Central memory CD8-positive, alpha-beta T cell (primary cell): ENCODE measurements at regions not wholly inside any gene's neighbourhood (a gene's known extent, or its start where the extent isn't known, plus 50 kb on each side); places are given as distances from the start of the nearest gene placed in this dataset.
"Not testable (repeated sequence)": the region's sequence is repeated elsewhere in the genome, so short reads cannot be mapped to it uniquely, and the experiment has no call there.

Source experiments
- ATAC-seq: fragments of 150-1000 bp; cut with Tn5 transposase; replicated peaks from 2 replicates; pipeline ENCODE4 v1.10.0; 2022; ENCODE audit warnings: mild to moderate bottlenecking, moderate FRiP score, moderate number of reproducible peaks; ENCODE audit not compliant: poor library complexity, severe bottlenecking; ENCODE audit errors: extremely low read depth
- DNase-seq, 2 donors: peaks; one replicate each; pipeline ENCODE4 v3.0.0; 2021; ENCODE audit warnings: low spot score in 2 of 2
- H3K27ac Mint-ChIP-seq: one replicate; pipeline ENCODE4 v1.8.0; 2022; ENCODE audit warnings: low read depth, mild to moderate bottlenecking, moderate library complexity, mixed read lengths
- H3K27me3 Mint-ChIP-seq: one replicate; pipeline ENCODE4 v1.8.0; 2022; ENCODE audit warnings: mixed read lengths
- H3K36me3 Mint-ChIP-seq: one replicate; pipeline ENCODE4 v1.8.0; 2022; ENCODE audit warnings: mild to moderate bottlenecking, moderate library complexity, mixed read lengths; ENCODE audit not compliant: insufficient read depth
- H3K4me1 Mint-ChIP-seq: one replicate; pipeline ENCODE4 v1.8.0; 2022; ENCODE audit warnings: mixed read lengths
- H3K4me3 Mint-ChIP-seq: one replicate; pipeline ENCODE4 v1.8.0; 2022; ENCODE audit warnings: mild to moderate bottlenecking, moderate library complexity, mixed read lengths
- H3K9me3 Mint-ChIP-seq: one replicate; pipeline ENCODE4 v1.8.0; 2022; ENCODE audit warnings: mixed read lengths

DNA sequence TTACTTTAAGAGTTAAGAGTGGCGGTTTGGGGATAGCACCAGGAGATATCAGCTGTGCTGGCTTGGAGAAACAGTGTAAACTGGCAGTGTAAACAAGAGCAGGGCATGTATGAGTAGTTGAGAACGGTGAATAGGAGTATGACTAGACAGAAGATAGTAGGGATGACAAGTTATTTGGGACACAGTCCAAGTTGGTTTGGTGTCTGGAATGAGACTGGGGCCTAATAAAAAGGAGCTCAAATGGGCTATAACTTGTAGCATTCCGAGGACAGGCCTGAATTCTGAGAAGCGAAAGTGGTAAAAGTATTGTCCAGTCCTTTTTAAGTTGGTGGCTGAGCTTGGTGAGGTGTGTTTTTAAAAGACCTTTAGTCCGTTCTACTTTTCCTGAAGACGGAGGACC, 883.9 kb upstream of the CITED2 start:
- H3K27ac Mint-ChIP-seq, H3K9me3 Mint-ChIP-seq, ATAC-seq, H3K4me3 Mint-ChIP-seq, DNase-seq, H3K4me1 Mint-ChIP-seq, H3K36me3 Mint-ChIP-seq: not testable (repeated sequence)
- H3K27me3 Mint-ChIP-seq, result peaks cover 30% of the 10 kb centered on the region

DNA sequence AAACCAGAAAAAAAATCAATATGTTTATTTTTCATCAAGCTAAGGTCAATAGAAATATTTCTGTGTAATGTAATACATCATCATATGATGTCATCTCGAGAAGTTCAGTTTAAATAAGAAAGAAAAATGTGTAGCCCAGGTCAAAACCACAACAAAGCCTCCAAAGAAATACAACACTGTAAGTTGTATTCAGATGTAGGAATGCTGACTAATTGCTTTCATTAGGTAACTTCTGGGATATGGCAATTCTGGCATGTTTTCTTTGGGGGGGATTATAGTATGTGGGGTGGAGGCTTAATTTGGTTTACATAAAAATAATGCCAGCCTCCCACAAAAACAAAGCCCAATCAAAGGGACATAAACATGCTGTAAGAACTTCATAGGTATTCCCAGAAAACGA, 881.8 kb upstream of the CITED2 start:
- Mint-ChIP-seq H3K4me1 (no peaks in the 10 kb centered on the region), H3K4me3 (no peak overlapping the region), H3K9me3 (no peaks in the 10 kb centered on the region), H3K36me3 (no peaks in the 10 kb centered on the region), H3K27me3 (peaks cover 29% of the 10 kb centered on the region), H3K27ac (no peak overlapping the region)
- DNase-seq (no peak), ATAC-seq (no peak)

DNA sequence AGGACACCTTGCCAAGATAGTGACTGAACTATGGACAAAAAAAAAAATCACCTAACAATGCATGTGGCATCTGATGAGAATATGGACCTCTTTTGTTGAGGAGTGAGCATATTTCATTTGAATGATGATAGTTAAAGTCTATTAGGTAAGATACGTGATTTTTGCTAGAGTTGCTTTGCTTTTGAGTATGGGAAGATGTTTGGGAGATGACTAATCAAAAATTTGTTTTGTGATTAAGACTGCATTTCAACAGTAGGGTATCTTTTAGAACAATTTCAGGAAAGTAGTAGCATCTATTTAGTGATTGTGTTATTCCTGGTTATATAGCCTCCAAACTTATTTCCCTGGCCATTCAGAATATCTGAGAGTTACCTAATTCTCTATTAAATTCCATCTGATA, 878.6 kb upstream of the CITED2 start:
- no peak overlapping the region for H3K4me3 Mint-ChIP-seq
- DNase-seq, result no peak
- ATAC-seq, result no peak

DNA sequence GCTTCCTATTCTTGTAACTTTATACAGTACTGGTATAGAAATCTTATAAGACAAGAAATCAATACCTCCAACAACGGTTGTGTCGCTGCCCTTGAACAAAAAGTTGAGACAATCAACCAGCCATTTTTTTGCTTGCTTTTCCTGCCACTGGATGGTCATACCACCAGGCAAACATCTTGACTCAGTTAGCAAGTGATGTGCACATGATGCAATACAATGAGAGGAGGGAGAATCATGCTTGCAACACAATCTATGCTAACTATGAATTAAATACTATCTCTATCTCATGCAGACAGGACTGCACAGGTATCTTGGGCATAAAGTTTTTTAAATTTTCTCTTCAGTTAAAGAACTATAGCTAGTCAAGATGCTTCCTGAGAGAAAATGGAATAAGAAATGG, 877.7 kb upstream of the CITED2 start:
- no peaks in the 10 kb centered on the region for H3K9me3 Mint-ChIP-seq
- ATAC-seq (no peak), DNase-seq (no peak)
- no peaks in the 10 kb centered on the region for H3K36me3 Mint-ChIP-seq
- no peaks in the 10 kb centered on the region for H3K4me1 Mint-ChIP-seq
- H3K4me3 Mint-ChIP-seq, result no peak overlapping the region
- peaks cover 18% of the 10 kb centered on the region for H3K27me3 Mint-ChIP-seq
- no peak overlapping the region for H3K27ac Mint-ChIP-seq

More for the DNA sequence above, 878.6 kb upstream of the CITED2 start:
- H3K27ac Mint-ChIP-seq, result no peak overlapping the region
- peaks cover 18% of the 10 kb centered on the region for H3K27me3 Mint-ChIP-seq
- H3K4me1 Mint-ChIP-seq, result no peaks in the 10 kb centered on the region
- no peaks in the 10 kb centered on the region for H3K9me3 Mint-ChIP-seq
- no peaks in the 10 kb centered on the region for H3K36me3 Mint-ChIP-seq

DNA sequence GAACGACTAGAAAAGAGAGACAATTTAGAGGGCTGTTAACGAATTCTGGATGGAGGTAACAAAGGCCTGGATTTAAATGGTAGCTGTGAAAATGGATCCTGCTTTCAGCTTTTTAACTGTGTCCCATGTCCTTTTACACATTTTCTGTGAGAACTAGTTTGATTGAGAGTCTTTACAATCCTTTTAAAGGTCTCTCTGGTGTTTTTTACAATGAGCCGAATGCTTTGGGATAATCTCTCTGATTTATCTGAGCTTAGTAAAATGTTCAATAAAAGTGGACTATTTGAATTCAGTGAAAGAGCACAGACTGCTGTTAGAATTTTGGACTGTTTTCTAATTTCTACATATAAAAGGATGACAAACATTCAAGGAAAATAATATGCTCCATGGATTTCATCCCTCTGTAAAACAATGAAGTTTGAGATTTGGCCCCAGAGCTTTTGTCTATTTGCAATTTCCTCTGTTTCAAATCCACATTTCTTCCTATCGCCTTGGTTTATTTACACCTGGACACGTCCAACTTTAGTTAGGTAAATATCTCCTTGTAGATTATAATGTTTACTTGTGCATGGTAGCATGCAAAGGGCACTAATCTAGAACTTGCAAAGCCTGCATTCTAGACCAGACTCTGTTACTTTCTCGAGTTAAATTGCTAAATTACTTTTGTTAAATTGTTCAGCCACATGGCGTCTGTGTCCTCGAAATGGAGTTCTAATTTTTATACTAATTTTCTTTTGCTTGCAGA, 871.0 kb upstream of the CITED2 start:
- no peaks in the 10 kb centered on the region for H3K9me3 Mint-ChIP-seq
- no peak overlapping the region for H3K27ac Mint-ChIP-seq
- no peaks in the 10 kb centered on the region for H3K36me3 Mint-ChIP-seq
- no peak for ATAC-seq
- no peaks in the 10 kb centered on the region for H3K27me3 Mint-ChIP-seq
- no peaks in the 10 kb centered on the region for H3K4me1 Mint-ChIP-seq
- H3K4me3 Mint-ChIP-seq, result no peak overlapping the region
- no peak for DNase-seq

DNA sequence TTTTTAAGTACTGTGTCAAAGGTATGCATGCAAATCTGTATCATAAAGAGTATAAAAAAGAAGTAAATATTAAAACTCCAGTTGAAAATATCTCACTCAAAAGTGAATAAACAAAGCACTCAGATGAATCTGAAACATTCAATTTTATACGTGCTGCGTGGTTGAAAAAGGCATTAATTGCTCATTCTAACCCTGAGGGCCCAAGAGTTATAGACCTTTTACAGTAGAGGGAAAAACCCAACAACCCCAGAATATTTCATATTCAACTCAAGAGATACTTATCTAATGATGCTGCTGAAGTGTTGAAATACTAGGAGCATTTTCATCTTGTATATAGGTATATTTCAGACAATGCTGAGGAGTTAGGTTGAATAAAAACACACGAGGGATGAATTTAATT, 862.8 kb upstream of the CITED2 start:
- H3K4me3 Mint-ChIP-seq, result no peak overlapping the region
- H3K27ac Mint-ChIP-seq, result no peak overlapping the region
- peaks cover 6% of the 10 kb centered on the region for H3K9me3 Mint-ChIP-seq
- no peaks in the 10 kb centered on the region for H3K36me3 Mint-ChIP-seq
- no peaks in the 10 kb centered on the region for H3K27me3 Mint-ChIP-seq
- no peak for DNase-seq
- no peaks in the 10 kb centered on the region for H3K4me1 Mint-ChIP-seq
- ATAC-seq, result no peak

DNA sequence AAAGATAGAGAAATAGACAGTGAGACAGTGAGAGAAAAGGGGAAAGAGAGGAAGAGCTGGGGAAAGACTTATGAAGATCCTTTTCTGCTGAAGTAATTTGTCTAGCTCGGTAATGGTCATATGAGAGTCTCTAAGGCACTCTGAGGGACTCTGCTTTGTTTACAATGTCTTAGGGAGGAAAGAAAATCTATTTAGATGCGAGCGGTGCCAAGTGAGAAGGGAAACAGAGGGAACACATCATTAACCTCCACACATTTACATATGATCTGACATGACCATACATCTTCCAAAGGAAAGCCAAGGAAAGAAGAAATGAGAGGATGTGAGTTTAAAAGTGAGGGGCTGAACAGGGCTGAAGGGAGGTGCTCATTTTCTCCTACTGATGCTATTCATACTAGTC, 862.3 kb upstream of the CITED2 start:
- H3K4me3 Mint-ChIP-seq, result no peak overlapping the region
- H3K27ac Mint-ChIP-seq, result no peak overlapping the region
- H3K4me1 Mint-ChIP-seq, result no peaks in the 10 kb centered on the region
- no peak for ATAC-seq
- no peaks in the 10 kb centered on the region for H3K27me3 Mint-ChIP-seq
- H3K36me3 Mint-ChIP-seq, result no peaks in the 10 kb centered on the region
- no peak for DNase-seq
- H3K9me3 Mint-ChIP-seq, result peaks cover 6% of the 10 kb centered on the region

DNA sequence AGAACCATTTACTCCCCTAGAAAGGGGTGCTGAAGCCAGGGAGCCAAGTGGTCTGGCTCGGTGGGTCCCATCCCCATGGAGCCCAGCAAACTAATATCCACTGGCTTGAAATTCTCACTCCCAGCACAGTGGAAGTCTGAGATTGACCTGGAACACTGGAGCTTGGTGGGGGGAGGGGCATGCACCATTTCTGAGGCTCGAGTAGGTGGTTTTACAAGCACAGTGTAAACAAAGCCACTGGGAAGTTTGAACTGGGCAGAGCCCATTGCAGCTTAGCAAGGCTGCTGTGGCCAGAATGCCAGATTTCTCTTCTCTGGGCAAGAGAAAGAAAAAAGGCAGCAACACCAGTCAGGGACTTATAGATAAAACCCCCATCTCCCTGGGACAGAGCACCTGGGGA, 855.8 kb upstream of the CITED2 start:
- no peaks in the 10 kb centered on the region for H3K36me3 Mint-ChIP-seq

DNA sequence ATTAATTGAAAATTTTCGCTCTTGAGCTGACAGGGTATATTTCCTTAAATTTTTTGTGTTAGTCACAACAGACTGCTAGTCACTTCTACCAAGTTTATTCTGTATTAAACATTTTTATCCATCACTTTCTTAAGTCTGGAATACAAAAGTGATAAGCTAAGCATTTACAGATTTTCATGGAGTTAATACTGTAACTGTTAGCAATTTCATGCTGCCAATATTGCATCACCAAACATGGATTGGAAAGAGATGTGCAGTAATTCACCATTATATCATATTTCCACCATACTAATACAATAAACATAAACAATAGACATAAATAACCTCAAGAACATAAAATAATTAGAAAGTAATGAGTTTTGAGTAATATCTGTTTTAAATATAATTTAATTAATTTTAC, 854.0 kb upstream of the CITED2 start:
- Mint-ChIP-seq H3K36me3 (no peaks in the 10 kb centered on the region), H3K27ac (no peak overlapping the region), H3K9me3 (peaks cover 14% of the 10 kb centered on the region), H3K4me1 (no peaks in the 10 kb centered on the region), H3K4me3 (no peak overlapping the region), H3K27me3 (peaks cover 11% of the 10 kb centered on the region)
- ATAC-seq, result no peak
- no peak for DNase-seq

More for the DNA sequence above, 855.8 kb upstream of the CITED2 start:
- Mint-ChIP-seq H3K4me1 (no peaks in the 10 kb centered on the region), H3K27me3 (peaks cover 11% of the 10 kb centered on the region), H3K4me3 (no peak overlapping the region), H3K27ac (no peak overlapping the region), H3K9me3 (peaks cover 19% of the 10 kb centered on the region)
- no peak for DNase-seq
- no peak for ATAC-seq

DNA sequence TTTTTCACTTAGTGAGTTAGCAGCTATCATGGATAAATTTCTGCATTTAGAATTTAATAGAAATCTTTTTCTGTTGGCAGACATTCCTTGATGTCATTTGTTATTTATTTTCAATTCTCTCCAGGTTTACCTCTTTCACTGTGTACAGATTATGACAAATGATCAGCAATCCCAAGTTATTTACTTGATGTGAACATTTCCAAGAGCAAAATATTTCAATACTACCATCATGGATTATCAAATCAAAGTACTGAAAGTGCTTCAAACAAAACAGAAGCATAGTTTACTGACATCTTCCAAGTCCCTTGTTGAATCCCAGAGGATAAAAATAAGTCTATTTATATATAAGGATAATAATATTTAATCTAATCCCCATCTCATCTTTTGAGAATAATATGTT, 852.2 kb upstream of the CITED2 start:
- ATAC-seq, result no peak
- peaks cover 11% of the 10 kb centered on the region for H3K27me3 Mint-ChIP-seq

DNA sequence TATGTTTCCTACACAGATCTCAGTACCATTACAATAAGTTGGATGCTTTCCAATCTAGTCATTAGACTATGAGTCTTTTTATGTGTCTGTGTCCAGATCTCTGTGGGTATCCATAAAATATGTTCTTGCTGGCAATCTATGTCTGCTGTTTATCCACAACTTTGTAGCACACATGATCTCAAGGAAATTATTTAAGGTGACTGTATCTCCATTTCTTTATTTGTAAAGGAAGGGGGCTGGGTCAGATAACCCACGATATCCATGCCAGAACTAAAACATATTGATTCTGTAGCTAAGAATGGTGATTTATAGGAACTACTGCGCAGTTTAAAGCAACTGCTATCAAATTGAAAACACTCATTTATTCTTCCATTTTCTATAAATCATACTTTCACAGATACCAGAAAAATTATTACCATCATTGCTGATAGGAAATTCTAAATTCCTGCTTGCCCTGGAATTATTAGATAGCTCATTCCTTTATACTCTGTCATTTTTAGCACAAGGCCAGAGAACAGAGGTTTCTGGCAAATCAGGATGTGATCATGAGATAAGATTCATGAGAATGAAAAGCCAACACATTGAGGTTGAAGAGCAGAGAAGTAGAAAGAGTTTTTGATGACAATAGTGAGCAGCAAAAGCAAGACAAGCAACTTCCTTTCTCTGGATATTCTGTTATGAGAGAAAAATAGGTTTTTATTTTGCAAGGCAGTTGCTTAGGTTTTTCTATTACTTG, 851.4 kb upstream of the CITED2 start:
- H3K4me1 Mint-ChIP-seq, result no peaks in the 10 kb centered on the region
- ATAC-seq (no peak), DNase-seq (no peak)
- H3K36me3 Mint-ChIP-seq, result no peaks in the 10 kb centered on the region
- H3K27me3 Mint-ChIP-seq, result peaks cover 11% of the 10 kb centered on the region
- H3K27ac Mint-ChIP-seq, result no peak overlapping the region
- no peak overlapping the region for H3K4me3 Mint-ChIP-seq
- H3K9me3 Mint-ChIP-seq, result peaks cover 8% of the 10 kb centered on the region

More for the DNA sequence above, 852.2 kb upstream of the CITED2 start:
- no peak for DNase-seq
- H3K27ac Mint-ChIP-seq, result no peak overlapping the region
- no peaks in the 10 kb centered on the region for H3K36me3 Mint-ChIP-seq
- H3K4me1 Mint-ChIP-seq, result no peaks in the 10 kb centered on the region
- peaks cover 14% of the 10 kb centered on the region for H3K9me3 Mint-ChIP-seq
- H3K4me3 Mint-ChIP-seq, result no peak overlapping the region

DNA sequence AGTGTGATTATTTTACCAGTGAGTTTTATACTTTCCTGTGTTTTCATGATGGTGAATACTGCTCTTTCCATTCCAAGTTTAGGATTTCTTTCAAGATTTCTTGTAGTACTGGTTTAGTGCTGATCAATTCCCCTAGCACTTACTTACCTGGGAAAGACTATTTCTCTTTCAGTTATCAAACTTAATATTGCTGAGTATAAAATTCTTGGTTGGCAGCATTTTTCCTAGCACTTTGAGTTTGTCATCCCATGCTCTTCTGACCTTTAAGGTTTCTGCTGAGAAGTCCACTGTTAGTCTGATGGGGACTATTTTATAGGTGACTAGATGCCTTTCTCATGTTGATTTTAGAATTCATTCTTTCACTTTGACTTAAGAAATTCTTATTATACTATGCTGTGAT, 842.8 kb upstream of the CITED2 start:
- H3K4me3 Mint-ChIP-seq, result no peak overlapping the region
- ATAC-seq (no peak), DNase-seq (no peak)
- H3K36me3 Mint-ChIP-seq, result no peaks in the 10 kb centered on the region
- H3K27me3 Mint-ChIP-seq, result no peaks in the 10 kb centered on the region
- H3K9me3 Mint-ChIP-seq, result peaks cover 18% of the 10 kb centered on the region
- no peak overlapping the region for H3K27ac Mint-ChIP-seq
- no peaks in the 10 kb centered on the region for H3K4me1 Mint-ChIP-seq

DNA sequence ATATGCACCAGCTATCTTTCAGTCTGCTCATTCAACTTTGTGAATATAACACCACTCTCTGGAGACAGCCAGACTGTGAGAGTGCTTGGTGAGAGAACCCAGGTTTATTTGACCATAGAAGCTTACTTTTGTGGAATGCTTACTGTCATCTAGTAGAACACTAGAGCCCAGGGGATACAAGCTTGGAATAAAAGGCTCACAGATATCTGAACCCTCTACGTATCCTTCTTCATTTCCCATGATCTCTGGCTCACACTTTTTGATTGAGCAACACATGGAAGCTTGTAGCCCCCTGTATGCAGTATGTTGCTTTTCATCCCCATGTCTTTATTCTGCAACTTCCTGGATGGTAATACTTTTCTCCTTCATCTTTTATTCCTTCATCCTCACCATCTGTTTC, 835.3 kb upstream of the CITED2 start:
- Mint-ChIP-seq H3K9me3 (no peaks in the 10 kb centered on the region), H3K27me3 (no peaks in the 10 kb centered on the region), H3K4me3 (no peak overlapping the region), H3K27ac (no peak overlapping the region), H3K36me3 (no peaks in the 10 kb centered on the region), H3K4me1 (no peaks in the 10 kb centered on the region)
- DNase-seq, result no peak
- no peak for ATAC-seq
